Peyer's patch (tissue), 4 donors: ENCODE measurements at regions not wholly inside any gene's neighbourhood (a gene's known extent, or its start where the extent isn't known, plus 50 kb on each side); places are given as distances from the start of the nearest gene placed in this dataset.

Source experiments
- DNase-seq, 3 donors: peaks; one replicate each; pipeline ENCODE4 v3.0.0-alpha.2; 2017 to 2019
- H3K27ac ChIP-seq, 4 donors: fragments of 200-600 bp; sonication (generic); one replicate each; pipeline ENCODE4 v1.5.1; 2016 to 2019
- H3K27me3 ChIP-seq, 2 donors: fragments of 200-600 bp; sonication (generic); one replicate each; pipeline ENCODE4 v1.5.1; 2019
- H3K36me3 ChIP-seq, 3 donors: fragments of 200-600 bp; sonication (generic); one replicate each; pipeline ENCODE4 v1.5.1; 2016 to 2019
- H3K4me1 ChIP-seq, 4 donors: fragments of 200-600 bp; sonication (generic); one replicate each; pipeline ENCODE4 v1.5.1; 2016 to 2019
- H3K4me3 ChIP-seq, 4 donors: fragments of 200-600 bp; sonication (generic); 1 replicate in 3 of 4; 2 replicates in 1 of 4; pipeline ENCODE4 v1.5.1; 2016 to 2019; ENCODE audit warnings: mild to moderate bottlenecking in 1 of 4
- H3K9me3 ChIP-seq, 4 donors: fragments of 200-600 bp; sonication (generic); one replicate each; pipeline ENCODE4 v1.5.1; 2016 to 2019; ENCODE audit warnings: mild to moderate bottlenecking in 1 of 4
- CTCF ChIP-seq, 6 experiments: fragments of 450-650 bp in 4 of 6; fragments of 200-600 bp in 2 of 6; sonication (generic) in 1 of 6; IDR thresholded peaks; one replicate each; pipeline ENCODE4 v1.5.1; 2017 to 2019; ENCODE audit warnings: antibody characterized with exemption in 6 of 6, mild to moderate bottlenecking in 3 of 6, moderate library complexity in 1 of 6
- POLR2A ChIP-seq, 2 donors: fragments of 450-650 bp; IDR thresholded peaks; one replicate each; pipeline ENCODE4 v1.5.1; 2017; ENCODE audit warnings: antibody characterized with exemption in 2 of 2, mild to moderate bottlenecking in 2 of 2, moderate library complexity in 2 of 2

GRCh38 chr10:101290431-101290830, 61.2 kb upstream of the LBX1 start:
- H3K9me3 ChIP-seq, result no peaks in the 10 kb centered on the region
- no peak for TF ChIP-seq CTCF (IDR thresholded peaks at IDR 0.05)
- TF ChIP-seq POLR2A (IDR thresholded peaks at IDR 0.05), result no peak
- DNase-seq, result no peak
- peaks cover 0 to 36% of the 10 kb centered on the region in 2 donors for H3K27me3 ChIP-seq
- H3K36me3 ChIP-seq, result no peaks in the 10 kb centered on the region
- peaks cover 0 to 19% (median 14%) of the 10 kb centered on the region in 4 donors for H3K4me1 ChIP-seq
- no peak overlapping the region for H3K4me3 ChIP-seq
- H3K27ac ChIP-seq, result no peak overlapping the region

GRCh38 chr10:101290881-101291280, 61.6 kb upstream of the LBX1 start:
- Histone ChIP-seq H3K36me3 (no peaks in the 10 kb centered on the region), H3K4me3 (no peak overlapping the region), H3K27ac (no peak overlapping the region), H3K9me3 (no peaks in the 10 kb centered on the region), H3K4me1 (peaks cover 0 to 19% (median 14%) of the 10 kb centered on the region in 4 donors), H3K27me3 (peaks cover 0 to 33% of the 10 kb centered on the region in 2 donors)
- DNase-seq, result no peak
- no peak for TF ChIP-seq CTCF (IDR thresholded peaks at IDR 0.05)
- no peak for TF ChIP-seq POLR2A (IDR thresholded peaks at IDR 0.05)

GRCh38 chr10:101291331-101292193, 62.3 kb upstream of the LBX1 start:
- Histone ChIP-seq H3K4me3 (peak overlapping the region; percentile 25 to 56 (median 47)), H3K36me3 (no peaks in the 10 kb centered on the region), H3K4me1 (peaks cover 0 to 19% (median 14%) of the 10 kb centered on the region in 4 donors), H3K27ac (no peak overlapping the region), H3K9me3 (no peaks in the 10 kb centered on the region), H3K27me3 (peaks cover 0 to 33% of the 10 kb centered on the region in 2 donors)
- DNase-seq, result peak; percentile 38 to 60 (median 58)
- TF ChIP-seq POLR2A (IDR thresholded peaks at IDR 0.05) (no peak), CTCF (IDR thresholded peaks at IDR 0.05) (peak in 4 of 6 experiments; percentile 37 to 58 (median 40))

GRCh38 chr10:101292194-101293006, 61.6 kb upstream of the BTRC start:
- no peak for DNase-seq
- Histone ChIP-seq H3K27me3 (peaks cover 0 to 27% of the 10 kb centered on the region in 2 donors), H3K27ac (no peak overlapping the region), H3K36me3 (no peaks in the 10 kb centered on the region), H3K4me3 (peak overlapping the region; percentile 25 to 56 (median 47)), H3K4me1 (peaks cover 0 to 19% (median 14%) of the 10 kb centered on the region in 4 donors), H3K9me3 (no peaks in the 10 kb centered on the region)
- TF ChIP-seq POLR2A (IDR thresholded peaks at IDR 0.05), result no peak

GRCh38 chr10:101293007-101293723, 60.8 kb upstream of the BTRC start:
- Histone ChIP-seq H3K4me1 (peaks cover 0 to 19% (median 14%) of the 10 kb centered on the region in 4 donors), H3K4me3 (peak overlapping the region in 2 of 4 donors; percentile 45 to 49), H3K9me3 (no peaks in the 10 kb centered on the region), H3K36me3 (no peaks in the 10 kb centered on the region), H3K27ac (no peak overlapping the region), H3K27me3 (peaks cover 0 to 25% of the 10 kb centered on the region in 2 donors)
- peak in 1 of 3 donors; percentile 24 for DNase-seq
- TF ChIP-seq POLR2A (IDR thresholded peaks at IDR 0.05) (no peak), CTCF (IDR thresholded peaks at IDR 0.05) (no peak)
